OCI-LY3 (cell line): ENCODE measurements at regions not wholly inside any gene's neighbourhood (a gene's known extent, or its start where the extent isn't known, plus 50 kb on each side); places are given as distances from the start of the nearest gene placed in this dataset.

Experiments
- H2AFZ ChIP-seq: fragments of 200-600, 300-600 bp; shearing (Covaris generic); 2 replicates; pipeline ENCODE4 v1.6.0; 2014; ENCODE audit warnings: antibody characterized with exemption, low read depth, low read length
- H3K27ac ChIP-seq: fragments of 200-600, 300-600 bp; sonication (generic); 2 replicates; pipeline ENCODE4 v1.5.1; 2014; ENCODE audit warnings: mild to moderate bottlenecking, low read length, moderate library complexity, mixed read lengths
- H3K27me3 ChIP-seq: fragments of 200-600, 300-600 bp; sonication (generic); 2 replicates; pipeline ENCODE4 v1.6.1; 2014; ENCODE audit warnings: low read depth, low read length, mixed read lengths
- H3K36me3 ChIP-seq: fragments of 200-600, 300-600 bp; sonication (generic); replicated peaks from 2 replicates; pipeline ENCODE3; 2014; ENCODE audit warnings: low read depth, low read length, mixed read lengths
- H3K4me1 ChIP-seq: fragments of 300-600, 200-600 bp; sonication (generic); 2 replicates; pipeline ENCODE4 v1.6.1; 2014; ENCODE audit warnings: low read length, mixed read lengths
- H3K4me2 ChIP-seq: fragments of 200-600, 300-600 bp; sonication (generic); 2 replicates; pipeline ENCODE4 v1.6.1; 2014; ENCODE audit warnings: low read length, mixed read lengths
- H3K4me3 ChIP-seq: fragments of 300-600, 200-600 bp; sonication (generic); 2 replicates; pipeline ENCODE4 v1.5.1; 2014; ENCODE audit warnings: antibody characterized with exemption, mild to moderate bottlenecking, low read length, moderate library complexity
- H3K79me2 ChIP-seq: fragments of 300-600, 200-600 bp; shearing (Covaris generic); 2 replicates; pipeline ENCODE4 v1.6.1; 2014; ENCODE audit warnings: mild to moderate bottlenecking, low read length, mixed read lengths
- H3K9ac ChIP-seq: fragments of 300-600, 200-600 bp; shearing (Covaris generic); 2 replicates; pipeline ENCODE4 v1.6.0; 2014; ENCODE audit warnings: mild to moderate bottlenecking, low read length, moderate library complexity
- H3K9me3 ChIP-seq: fragments of 200-600, 300-600 bp; shearing (Covaris generic); 2 replicates; pipeline ENCODE4 v1.6.1; 2014; ENCODE audit warnings: low read length, mixed read lengths; ENCODE audit not compliant: insufficient read depth
- H4K20me1 ChIP-seq: fragments of 200-600, 300-600 bp; sonication (generic); 2 replicates; pipeline ENCODE4 v1.6.1; 2016; ENCODE audit warnings: low read length, mixed read lengths; ENCODE audit not compliant: insufficient read depth
- EZH2phosphoT487 ChIP-seq: fragments of 200-600 bp; shearing (Covaris generic); IDR thresholded peaks from 2 replicates; pipeline ENCODE4 v1.6.1; 2018; ENCODE audit warnings: antibody characterized with exemption, mixed run types, low read depth
- TF ChIP-seq, protein P1 (sequence below): fragments of 200-600, 300-600 bp; sonication (generic); IDR thresholded peaks from 2 replicates; pipeline ENCODE4 v1.5.1; 2014; ENCODE audit warnings: antibody characterized with exemption, low read length, low read depth

- no peak overlapping the region for H3K27ac ChIP-seq
- H2AFZ ChIP-seq, result no peak overlapping the region
- no peaks in the 10 kb centered on the region for H4K20me1 ChIP-seq
- H3K79me2 ChIP-seq, result no peaks in the 10 kb centered on the region
- H3K36me3 ChIP-seq, result no peaks in the 10 kb centered on the region
- TF ChIP-seq, protein P1, sequence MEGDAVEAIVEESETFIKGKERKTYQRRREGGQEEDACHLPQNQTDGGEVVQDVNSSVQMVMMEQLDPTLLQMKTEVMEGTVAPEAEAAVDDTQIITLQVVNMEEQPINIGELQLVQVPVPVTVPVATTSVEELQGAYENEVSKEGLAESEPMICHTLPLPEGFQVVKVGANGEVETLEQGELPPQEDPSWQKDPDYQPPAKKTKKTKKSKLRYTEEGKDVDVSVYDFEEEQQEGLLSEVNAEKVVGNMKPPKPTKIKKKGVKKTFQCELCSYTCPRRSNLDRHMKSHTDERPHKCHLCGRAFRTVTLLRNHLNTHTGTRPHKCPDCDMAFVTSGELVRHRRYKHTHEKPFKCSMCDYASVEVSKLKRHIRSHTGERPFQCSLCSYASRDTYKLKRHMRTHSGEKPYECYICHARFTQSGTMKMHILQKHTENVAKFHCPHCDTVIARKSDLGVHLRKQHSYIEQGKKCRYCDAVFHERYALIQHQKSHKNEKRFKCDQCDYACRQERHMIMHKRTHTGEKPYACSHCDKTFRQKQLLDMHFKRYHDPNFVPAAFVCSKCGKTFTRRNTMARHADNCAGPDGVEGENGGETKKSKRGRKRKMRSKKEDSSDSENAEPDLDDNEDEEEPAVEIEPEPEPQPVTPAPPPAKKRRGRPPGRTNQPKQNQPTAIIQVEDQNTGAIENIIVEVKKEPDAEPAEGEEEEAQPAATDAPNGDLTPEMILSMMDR, result no peak
- TF ChIP-seq EZH2phosphoT487, result no peak
- no peaks in the 10 kb centered on the region for H3K4me1 ChIP-seq
- H3K4me3 ChIP-seq, result no peak overlapping the region
- no peak overlapping the region for H3K9ac ChIP-seq
- H3K9me3 ChIP-seq, result no peaks in the 10 kb centered on the region
- peaks cover 12% of the 10 kb centered on the region; the same call in 1 of the 2 replicates for H3K27me3 ChIP-seq
- H3K4me2 ChIP-seq, result no peak overlapping the region
Observed at GRCh38 chr11:32187111-32187510, 96.2 kb downstream of the RCN1 start.

- Histone ChIP-seq H4K20me1 (no peaks in the 10 kb centered on the region), H2AFZ (no peak overlapping the region), H3K9me3 (no peaks in the 10 kb centered on the region), H3K9ac (no peak overlapping the region), H3K36me3 (no peaks in the 10 kb centered on the region), H3K27me3 (peaks cover 5% of the 10 kb centered on the region; the same call in 1 of the 2 replicates), H3K27ac (no peak overlapping the region), H3K4me2 (no peak overlapping the region), H3K4me1 (no peaks in the 10 kb centered on the region), H3K4me3 (no peak overlapping the region), H3K79me2 (no peaks in the 10 kb centered on the region)
- no peak for TF ChIP-seq EZH2phosphoT487
- TF ChIP-seq, protein P1, result peak; percentile 25; the same call in 1 of the 2 replicates
Observed at GRCh38 chr11:32188785-32189184, 97.9 kb downstream of the RCN1 start.

GRCh38 chr11:32196137-32196536 is 105.3 kb downstream of the RCN1 start:
- no peaks in the 10 kb centered on the region for H4K20me1 ChIP-seq
- H3K27ac ChIP-seq, result no peak overlapping the region
- no peak overlapping the region for H3K9ac ChIP-seq
- H3K9me3 ChIP-seq, result no peaks in the 10 kb centered on the region
- no peak overlapping the region for H2AFZ ChIP-seq
- H3K36me3 ChIP-seq, result no peaks in the 10 kb centered on the region
- H3K4me3 ChIP-seq, result no peak overlapping the region
- no peak overlapping the region for H3K4me2 ChIP-seq
- H3K27me3 ChIP-seq, result 0 out of 2 replicates have a peak, but pooled peaks cover 6% of the 10 kb centered on the region
- no peaks in the 10 kb centered on the region for H3K79me2 ChIP-seq
- no peaks in the 10 kb centered on the region for H3K4me1 ChIP-seq
- TF ChIP-seq EZH2phosphoT487, result no peak
- TF ChIP-seq, protein P1, result no peak

- H4K20me1 ChIP-seq, result no peaks in the 10 kb centered on the region
- no peak overlapping the region for H3K4me2 ChIP-seq
- H3K36me3 ChIP-seq, result no peaks in the 10 kb centered on the region
- H2AFZ ChIP-seq, result no peak overlapping the region
- H3K4me1 ChIP-seq, result no peaks in the 10 kb centered on the region
- H3K27me3 ChIP-seq, result 0 out of 2 replicates have a peak, but pooled peaks cover 6% of the 10 kb centered on the region
- no peak overlapping the region for H3K9ac ChIP-seq
- no peak overlapping the region for H3K4me3 ChIP-seq
- H3K9me3 ChIP-seq, result no peaks in the 10 kb centered on the region
- TF ChIP-seq, protein P1, result no peak
- TF ChIP-seq EZH2phosphoT487, result no peak
- no peaks in the 10 kb centered on the region for H3K79me2 ChIP-seq
- no peak overlapping the region for H3K27ac ChIP-seq
Observed at GRCh38 chr11:32198053-32198452, 107.2 kb downstream of the RCN1 start.
